Activated CD4-positive, alpha-beta T cell treated with anti-CD3 and anti-CD28 coated beads, Interleukin-10, Interleukin-2, amounts not matched to agents 100 ng/mL and 50 ng/mL, durations not matched to agents 16 hours and 8 hours (primary cell): ENCODE measurements at regions not wholly inside any gene's neighbourhood (a gene's known extent, or its start where the extent isn't known, plus 50 kb on each side); places are given as distances from the start of the nearest gene placed in this dataset.
"Not testable (repeated sequence)": the region's sequence is repeated elsewhere in the genome, so short reads cannot be mapped to it uniquely, and the experiment has no call there.

Experiments used
- DNase-seq: peaks from one replicate; pipeline ENCODE4 v3.0.0-alpha.2; 2020

GRCh38 chr12:31906557-31907301 is 52.5 kb upstream of the RESF1 start:
- DNase-seq: peak; percentile 16

GRCh38 chr12:31903025-31903424 is 56.2 kb upstream of the RESF1 start:
- no peak for DNase-seq

DNA sequence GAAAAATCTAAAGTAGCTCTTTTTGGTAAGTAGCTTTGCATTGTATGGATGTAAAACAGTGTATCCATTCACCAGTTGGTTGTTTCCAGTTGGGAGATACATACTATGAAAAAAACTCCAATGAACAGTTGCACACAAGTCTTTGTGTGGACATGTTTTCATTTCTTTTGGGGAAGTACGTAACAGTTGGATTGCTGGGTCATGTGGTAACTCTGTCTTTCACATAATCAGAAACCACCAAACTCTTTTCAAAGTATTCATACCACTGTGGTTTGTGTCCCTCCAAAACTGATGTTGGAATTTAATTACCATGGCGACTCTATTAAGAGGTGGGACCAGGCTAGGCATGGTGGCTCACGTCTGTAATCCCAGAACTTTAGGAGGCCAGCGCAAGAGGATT is 58.9 kb upstream of the RESF1 start:
- no peak for DNase-seq

- no peak for DNase-seq
These were observed 60.1 kb upstream of the RESF1 start for GRCh38 chr12:31899109-31899508.

GRCh38 chr12:31897781-31898503 is 61.3 kb upstream of the RESF1 start:
- DNase-seq: peak; percentile 4

DNA sequence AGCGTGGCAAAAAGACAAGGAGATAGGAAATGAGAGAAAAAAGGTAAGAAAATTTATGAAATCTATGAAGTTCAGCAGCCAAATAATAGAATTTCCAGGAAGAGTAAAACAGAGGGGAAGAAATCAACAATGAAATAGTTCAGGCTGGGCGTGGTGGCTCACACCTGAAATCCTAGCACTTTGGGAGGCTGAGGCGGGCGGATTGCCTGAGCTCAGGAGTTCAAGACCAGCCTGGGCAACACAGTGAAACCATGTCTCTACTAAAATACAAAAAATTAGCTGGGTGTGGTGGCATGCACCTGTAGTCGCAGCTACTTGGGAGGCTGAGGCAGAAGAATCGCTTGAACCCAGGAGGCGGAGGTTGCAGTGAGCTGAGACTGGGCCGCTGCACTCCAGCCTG is 62.1 kb upstream of the RESF1 start:
- peak; percentile 6 for DNase-seq

- DNase-seq: peak; percentile 98
These were observed 62.6 kb upstream of the RESF1 start for GRCh38 chr12:31896514-31897039.

DNA sequence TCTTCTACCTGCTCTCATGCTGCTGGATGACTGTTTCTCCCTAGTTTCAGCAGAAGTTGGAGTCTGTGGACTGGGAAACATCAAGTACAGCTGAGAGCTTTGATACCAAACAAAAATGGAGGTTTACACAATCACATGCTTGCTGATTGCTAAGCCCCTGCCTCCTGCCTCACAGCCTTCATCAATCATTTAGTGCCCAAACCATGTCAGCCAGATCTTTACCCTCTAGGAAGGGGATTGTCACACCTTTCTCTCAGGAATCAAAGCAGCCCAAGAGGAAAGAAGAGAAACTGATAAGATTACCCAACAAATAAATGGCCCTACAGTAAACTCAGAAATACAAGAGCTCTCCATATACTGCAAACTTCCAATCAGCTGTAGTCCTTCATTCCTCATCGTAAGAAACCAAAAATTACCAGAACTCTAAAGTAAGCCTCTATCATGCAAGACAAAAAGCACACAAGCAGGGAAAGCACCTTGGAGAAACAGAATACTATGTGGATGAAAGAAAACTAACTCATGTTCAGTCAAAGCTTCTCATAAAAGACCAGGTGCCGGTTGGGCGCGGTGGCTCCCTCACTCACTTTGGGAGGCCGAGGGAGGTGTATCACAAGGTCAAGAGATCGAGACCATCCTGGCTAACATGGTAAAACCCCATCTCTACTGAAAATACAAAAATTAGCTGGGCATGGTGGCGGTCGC is 63.6 kb upstream of the RESF1 start:
- peak; percentile 3 for DNase-seq

- peak; percentile 62 for DNase-seq
These were observed 68.6 kb upstream of the RESF1 start for GRCh38 chr12:31890295-31891285.

- no peak for DNase-seq
These were observed 72.0 kb upstream of the RESF1 start for GRCh38 chr12:31887109-31887811.

- DNase-seq: not testable (repeated sequence)
These were observed 76.5 kb upstream of the RESF1 start for GRCh38 chr12:31882682-31883081.

- no peak for DNase-seq
These were observed 78.9 kb upstream of the RESF1 start for GRCh38 chr12:31880340-31880739.

GRCh38 chr12:31877884-31878283 is 81.3 kb upstream of the RESF1 start:
- DNase-seq: no peak

DNA sequence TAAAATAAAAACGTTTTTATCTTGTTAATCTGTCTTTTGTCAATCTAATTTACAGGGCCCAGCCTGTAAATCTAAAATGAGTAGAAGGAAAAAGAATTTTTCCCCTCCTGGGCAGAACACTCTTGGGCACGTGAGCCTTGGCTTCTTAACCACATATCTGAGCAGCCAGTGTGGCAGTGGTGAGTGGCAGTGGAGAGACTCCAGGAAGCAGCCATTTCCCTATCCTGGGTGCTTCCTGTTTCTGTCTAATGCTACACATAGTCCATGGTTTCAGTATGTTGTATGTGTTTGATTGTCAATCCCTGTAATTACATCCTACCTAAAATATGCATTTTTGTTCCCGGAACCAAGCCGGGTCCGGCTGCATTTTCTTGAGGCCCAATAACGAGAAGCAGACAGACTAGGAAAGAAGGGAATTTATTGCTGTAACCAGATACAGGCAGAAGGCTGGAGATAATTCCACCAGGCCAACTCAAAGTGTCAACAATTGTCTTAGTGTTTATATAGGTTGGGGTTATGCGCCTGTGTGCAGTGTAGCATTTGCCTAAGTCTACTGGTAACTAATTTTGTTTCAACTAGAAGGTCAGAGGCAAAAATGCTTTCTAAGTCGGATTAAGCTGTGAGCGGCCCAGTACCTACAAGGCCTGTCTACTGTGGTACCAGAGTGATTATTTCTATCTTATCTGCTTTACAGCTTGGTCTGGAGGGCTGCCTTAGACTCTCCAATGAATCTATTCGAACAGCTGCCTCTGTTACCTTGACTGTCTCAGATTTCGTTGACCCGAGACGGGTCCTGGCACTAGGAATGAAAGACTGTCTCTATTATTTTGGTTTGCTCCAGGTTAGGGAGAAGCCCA is 82.4 kb upstream of the RESF1 start:
- DNase-seq: no peak

DNA sequence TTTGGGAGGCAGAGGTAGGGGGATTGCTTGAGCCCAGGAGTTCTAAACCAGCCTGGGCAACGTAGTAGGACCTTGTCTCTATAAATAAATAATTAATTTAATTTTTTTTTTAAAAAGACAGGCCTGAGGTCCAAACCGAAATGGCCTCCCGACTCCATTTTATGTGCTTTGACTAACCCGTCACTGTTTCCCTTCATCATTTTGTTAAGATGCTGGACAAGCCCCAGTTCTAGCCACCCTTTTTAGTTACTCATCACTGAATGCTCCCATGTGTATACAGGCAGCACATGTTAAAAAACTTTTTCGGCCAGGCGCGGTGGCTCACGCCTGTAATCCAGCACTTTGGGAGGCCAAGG is 83.6 kb upstream of the RESF1 start:
- DNase-seq: no peak

GRCh38 chr12:31874961-31875608 is 84.1 kb upstream of the RESF1 start:
- peak; percentile 78 for DNase-seq

DNA sequence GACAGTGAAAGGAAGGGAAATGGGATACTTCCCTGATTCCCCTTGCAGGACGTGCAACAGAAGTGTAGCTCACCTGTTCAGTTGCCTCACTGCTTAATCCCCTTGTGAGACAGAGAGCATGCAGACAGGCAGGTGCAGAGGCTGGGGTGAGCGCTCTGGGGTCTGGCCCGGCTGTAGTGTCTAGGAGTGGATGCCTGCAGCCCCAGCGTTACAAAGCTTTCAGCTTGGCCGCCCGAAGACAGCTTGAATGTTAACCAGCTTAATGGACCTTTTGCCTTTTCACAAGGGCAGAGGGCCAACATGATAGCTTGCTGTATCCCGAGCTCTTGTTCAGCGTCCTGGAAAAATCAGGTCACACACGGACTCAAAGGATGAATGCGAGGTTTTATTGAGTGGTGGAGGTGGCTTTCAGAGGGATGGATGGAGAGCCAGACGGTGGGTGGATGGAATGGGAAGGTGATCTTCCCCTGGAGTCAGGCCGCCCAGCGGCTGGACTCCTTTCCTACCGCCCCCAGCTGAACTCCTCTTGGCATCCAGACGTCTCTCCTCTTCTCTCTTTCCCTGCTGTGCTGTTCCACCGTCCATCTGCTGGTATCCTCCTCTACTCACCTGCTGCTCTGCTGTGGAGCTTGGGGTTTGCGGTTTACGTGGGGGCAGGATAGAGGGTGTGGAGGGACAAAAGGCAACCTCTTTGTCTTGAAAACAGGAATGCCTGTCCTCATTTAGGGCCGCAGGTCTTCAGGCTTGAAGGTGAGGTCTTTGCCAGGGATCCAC is 86.2 kb upstream of the RESF1 start:
- no peak for DNase-seq

DNA sequence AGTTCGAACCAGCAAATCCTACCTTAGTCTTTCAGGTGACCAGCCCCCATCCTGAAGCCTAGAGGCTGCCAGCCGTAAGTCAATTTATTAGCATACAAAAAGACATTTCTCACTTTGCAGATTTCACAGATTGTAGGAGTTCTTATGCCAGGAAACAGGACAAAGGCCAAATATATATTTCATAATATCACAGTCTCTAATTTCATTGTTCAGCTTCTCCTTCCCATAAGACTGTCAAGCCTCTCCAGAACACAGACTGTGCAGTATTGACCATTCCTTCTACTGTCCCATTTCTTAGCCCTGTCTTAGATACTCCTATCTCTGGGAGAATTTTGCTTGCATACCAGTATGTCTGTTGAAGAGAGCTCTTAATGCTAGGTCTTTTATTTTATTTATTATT is 89.2 kb upstream of the RESF1 start:
- DNase-seq: no peak

DNA sequence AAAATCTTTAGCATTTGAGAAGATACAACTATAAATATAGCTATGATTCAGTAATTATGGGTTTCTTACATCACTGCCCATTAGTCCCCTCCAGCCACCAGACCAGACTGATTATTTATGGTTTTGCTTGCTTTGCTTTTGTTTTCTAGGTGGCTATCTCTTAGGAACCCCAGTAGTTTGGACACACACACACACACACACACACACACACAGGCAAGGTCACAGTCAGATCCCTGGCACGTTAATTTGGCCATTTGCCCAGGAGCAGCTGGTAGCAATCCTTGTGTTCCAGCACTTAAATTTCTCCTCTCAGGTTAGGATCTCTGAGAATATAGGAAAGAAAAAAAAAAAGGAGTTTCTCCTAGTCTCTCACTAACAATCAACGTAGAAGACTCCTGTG is 90.2 kb upstream of the RESF1 start:
- DNase-seq: no peak
